ENCODE measurements at regions not wholly inside any gene's neighbourhood (a gene's known extent, or its start where the extent isn't known, plus 50 kb on each side); places are given as distances from the start of the nearest gene placed in this dataset.
"Not testable (repeated sequence)": the region's sequence is repeated elsewhere in the genome, so short reads cannot be mapped to it uniquely, and the experiment has no call there.

- DNase-seq: no peak
These were observed 374.9 kb downstream of the SPRY2 start for GRCh38 chr13:79966059-79966458.

GRCh38 chr13:79946556-79946955 is 394.4 kb downstream of the SPRY2 start:
- no peak for DNase-seq

DNA sequence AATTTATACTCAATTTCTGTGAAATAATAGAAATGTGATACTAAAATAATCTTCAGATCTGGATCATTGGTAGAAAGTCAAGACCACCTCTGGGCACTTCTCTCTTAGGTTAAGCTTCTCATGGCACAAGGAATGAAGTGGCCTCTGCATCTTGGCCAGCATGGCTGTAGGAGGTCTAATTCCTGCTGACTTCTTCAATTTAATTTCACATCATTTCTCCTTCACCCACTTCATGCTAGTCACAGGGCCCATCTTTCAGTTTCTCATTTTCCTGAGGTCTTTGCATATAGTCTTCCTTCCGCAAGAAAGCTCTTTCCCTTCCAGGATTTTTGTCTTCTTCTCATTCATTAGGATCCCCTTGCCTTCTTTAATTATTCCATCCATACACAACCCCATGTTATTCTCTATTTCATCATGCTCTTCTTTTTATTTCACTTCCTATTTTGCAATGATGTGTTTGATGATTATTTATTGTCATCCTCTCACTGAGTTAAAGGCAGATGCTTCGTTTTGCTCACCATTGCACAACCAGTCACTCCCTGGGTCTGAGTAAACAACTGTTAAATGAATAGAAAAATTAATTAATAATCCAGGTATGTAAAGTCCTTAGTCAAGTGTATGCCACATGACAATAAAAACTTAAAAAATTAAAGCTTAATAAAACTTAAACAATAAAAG is 397.4 kb downstream of the SPRY2 start:
- no peak for DNase-seq

GRCh38 chr13:79941752-79942151 is 399.2 kb downstream of the SPRY2 start:
- DNase-seq: no peak

GRCh38 chr13:79939689-79940088 is 401.2 kb downstream of the SPRY2 start:
- DNase-seq: no peak

- DNase-seq: no peak
These were observed 403.1 kb downstream of the SPRY2 start for GRCh38 chr13:79937771-79938216.

GRCh38 chr13:79937311-79937710 is 403.6 kb downstream of the SPRY2 start:
- DNase-seq: no peak

DNA sequence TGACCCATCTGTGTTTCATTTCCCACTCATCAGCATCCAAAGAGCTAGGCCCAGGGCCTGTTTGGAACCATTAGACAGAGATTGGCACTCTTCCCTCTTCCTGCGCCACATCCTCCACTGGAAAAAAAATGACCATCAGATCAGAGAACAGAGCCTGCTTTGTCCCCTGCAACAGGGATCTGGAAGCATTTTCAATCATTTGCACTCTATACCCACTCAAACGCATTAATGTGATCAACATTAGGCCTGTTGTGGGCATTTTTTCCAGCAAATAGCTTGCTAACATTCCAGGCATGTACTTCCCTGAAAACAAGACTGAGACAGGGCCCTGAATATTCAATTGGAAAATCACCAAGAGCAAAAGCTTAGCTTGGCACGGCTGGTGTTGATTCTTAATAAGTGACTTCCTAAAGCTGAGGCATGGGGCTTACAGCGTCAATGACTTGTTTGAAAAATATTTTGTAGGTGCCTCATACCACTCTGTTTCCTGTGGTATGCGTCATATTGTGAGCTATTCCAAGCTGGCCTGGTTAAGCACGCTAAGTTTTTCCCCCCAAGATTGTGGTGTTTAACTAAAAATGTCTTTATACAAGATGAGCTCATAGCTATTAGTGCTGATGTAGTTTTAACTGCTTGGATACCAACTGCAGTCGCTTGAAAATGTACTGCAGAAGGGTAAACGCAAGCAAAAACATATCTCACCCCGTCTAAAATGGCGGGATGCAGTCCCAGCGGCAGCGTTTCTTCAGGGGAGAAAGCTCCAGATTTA is 404.4 kb downstream of the SPRY2 start:
- DNase-seq: peak; percentile 60

- no peak for DNase-seq
These were observed 405.8 kb downstream of the SPRY2 start for GRCh38 chr13:79935121-79935520.

DNA sequence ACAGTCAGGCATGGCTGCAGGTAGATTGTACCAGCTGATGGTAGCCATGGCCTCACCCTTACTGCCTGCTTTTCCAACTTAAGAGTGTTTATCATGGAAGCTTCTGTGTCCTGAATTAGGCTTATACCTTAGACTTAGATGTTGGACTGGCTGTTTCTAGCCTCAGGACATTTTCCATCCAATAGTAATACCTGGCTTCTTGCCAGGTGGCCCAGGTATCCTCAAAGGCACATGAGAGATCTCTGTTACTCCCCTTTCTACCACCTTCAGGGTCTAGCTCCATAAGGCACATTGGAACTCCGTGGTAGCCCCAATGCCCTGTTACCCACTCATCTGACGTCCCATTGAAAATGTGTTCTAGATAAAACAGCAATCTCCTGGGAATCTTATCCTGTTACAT is 407.5 kb downstream of the SPRY2 start:
- DNase-seq: no peak

- no peak for DNase-seq
These were observed 408.4 kb downstream of the SPRY2 start for GRCh38 chr13:79932556-79932955.

DNA sequence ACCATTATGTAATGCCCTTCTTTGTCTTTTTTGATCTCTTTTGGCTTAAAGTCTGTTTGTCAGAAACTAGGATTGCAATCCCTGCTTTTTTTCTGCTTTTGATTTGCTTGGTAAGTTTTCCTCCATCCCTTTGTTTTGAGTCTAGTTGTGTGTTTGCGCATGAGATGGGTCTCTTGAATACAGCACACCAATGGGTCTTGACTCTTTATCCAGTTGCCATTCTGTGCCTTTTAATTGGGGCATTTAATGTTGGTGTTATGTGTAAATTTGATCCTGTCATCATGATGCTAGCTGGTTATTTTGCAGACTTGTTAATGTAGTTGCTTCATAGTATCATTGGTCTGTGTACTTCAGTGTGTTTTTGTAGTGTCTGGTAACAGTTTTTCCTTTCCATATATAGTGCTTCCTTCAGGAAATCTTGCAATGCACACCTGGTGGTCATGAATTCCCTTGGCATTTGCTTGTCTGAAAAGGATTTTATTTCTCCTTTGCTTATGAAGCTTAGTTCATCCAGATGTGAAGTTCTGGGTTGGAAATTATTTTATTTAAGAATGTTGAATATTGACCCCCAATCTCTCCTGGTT is 416.9 kb downstream of the SPRY2 start:
- DNase-seq: not testable (repeated sequence)

DNA sequence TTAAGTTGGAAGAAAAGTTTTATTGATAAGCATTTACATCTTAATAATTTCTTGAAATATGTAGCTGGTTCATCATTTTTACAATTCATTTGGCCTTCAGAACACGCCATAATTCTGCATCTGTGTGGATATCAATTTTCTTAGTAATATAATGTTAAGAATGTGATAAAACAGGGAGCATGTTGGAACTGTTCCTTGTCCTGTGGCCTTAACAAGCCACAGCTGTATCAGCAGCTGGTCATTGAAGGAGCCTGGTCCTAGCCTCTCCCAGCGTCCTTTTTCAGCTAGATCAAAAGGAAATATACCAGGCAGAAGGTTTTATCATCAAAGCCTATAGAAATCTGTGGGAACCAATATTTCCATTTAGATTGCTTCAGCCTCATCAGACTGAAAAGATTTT is 421.8 kb downstream of the SPRY2 start:
- DNase-seq: no peak

DNA sequence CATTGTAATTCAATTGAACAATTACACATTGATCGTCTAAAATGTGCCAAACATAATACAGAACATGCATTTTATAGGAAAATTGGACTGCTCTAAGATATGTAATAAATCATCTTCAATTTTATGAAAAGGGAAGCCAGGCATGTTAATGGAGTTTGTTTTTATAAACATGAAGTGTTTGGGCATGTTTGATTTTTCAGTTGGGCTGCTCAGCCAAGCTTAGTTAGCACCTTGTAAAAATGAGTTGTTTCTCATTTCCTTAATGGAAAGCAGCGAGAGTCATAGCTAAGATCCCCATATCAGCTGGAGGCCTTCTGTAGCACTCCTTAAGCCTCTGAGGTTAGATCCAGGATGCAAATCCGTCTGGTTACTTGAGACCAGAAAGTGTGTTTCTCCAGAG is 422.3 kb downstream of the SPRY2 start:
- no peak for DNase-seq

DNA sequence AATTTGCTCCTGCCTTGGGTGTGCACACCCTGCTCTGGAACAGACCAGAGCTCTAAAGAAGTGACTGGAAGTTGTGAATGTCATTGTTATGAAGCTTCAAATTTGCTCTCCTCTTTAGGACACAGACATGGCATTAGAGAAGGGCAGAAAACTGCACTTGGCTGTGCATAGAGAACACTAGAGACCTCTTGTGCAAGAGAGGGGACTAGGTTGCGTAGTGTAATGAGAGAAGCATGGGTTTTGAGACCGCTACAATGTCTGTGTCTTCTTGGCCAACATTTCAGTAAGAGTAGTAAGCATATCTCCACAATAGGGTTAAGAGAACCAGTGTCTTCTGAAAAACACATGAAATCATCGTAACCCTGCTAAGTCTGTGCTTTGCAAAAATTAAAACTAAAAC is 423.3 kb downstream of the SPRY2 start:
- DNase-seq: no peak

DNA sequence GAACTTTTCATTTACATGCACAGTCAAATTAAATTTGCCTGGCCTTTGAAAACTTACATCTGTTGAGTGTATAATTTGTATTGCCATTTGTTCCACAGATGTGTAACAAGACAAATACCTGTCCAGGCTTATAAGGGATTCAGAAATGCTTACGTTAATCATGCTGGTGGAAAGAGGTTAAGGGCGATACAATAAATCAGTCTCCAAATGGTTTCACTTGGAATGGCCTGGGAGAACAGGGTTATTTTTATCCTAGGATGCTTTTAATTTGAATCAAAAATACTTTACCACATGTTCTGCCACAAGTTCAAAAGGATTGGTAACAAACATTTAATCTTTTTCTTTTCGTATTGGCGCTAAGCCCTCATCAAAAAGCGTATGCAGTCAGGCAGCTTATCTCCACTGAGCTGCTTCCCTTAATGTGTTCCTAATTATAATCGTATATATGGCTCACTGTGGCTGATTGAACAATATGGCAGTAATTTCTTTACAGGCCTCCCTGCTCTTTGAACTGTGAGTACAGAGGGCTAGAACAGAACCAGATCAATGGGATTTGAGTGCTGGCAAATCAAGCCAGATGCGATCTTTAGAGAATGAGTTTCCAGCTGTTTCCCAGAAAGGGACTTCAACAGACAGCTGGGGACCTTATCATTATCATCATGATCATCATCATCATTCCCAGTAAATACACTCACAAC is 425.7 kb downstream of the SPRY2 start:
- no peak for DNase-seq

DNA sequence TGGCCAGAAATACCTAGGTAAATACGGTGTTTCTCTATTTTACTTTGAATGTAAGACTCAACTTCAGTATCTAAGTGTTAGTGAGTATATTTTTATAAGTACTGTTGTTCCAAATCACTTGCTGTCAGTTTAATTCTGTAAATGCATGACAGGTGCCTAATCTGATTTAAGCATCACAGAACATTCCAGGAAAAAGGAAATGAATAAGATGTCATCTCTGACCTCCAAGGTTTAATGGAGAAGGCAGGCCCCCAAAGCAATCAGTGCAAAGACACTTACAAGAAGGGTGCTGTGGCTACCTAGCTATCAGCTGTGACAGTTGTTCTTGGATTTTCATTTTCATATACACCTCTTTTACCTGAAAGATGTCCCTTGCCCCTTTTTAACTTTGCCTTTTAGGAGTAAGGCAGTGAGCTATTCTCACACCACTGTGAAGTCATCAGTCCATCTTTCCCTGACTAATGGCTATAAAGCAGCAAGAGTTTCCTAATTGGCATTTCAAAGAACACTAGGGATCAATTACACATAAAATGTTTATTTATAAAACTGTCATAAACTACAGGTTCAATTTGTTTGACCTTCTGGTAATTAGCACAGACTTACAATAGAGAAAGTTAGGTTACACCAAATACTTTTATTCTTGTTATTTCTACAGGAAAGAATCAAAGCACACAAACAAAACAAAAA is 427.6 kb downstream of the SPRY2 start:
- DNase-seq: no peak

GRCh38 chr13:79912403-79912802 is 428.5 kb downstream of the SPRY2 start:
- no peak for DNase-seq

- no peak for DNase-seq
These were observed 429.9 kb downstream of the SPRY2 start for GRCh38 chr13:79910875-79911540.

DNA sequence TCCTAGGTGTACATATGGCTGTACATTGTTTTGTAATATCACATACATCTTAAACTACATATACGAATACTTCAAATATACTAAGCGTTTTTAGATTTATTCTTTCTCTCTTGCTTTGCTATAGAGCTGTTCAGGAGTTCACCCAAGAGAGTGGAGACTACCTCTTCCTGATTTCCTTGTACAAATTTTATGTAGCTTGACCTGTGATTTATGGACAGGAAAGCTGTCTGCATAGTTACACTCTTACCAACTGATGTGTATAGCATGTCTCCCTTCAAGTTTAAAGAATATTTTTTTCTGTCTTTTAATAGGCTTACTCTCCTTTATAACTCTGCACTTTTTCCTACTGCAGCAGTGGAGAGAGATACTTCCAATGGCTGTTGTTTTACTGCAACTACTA is 428.7 kb downstream of the NDFIP2 start:
- no peak for DNase-seq

DNA sequence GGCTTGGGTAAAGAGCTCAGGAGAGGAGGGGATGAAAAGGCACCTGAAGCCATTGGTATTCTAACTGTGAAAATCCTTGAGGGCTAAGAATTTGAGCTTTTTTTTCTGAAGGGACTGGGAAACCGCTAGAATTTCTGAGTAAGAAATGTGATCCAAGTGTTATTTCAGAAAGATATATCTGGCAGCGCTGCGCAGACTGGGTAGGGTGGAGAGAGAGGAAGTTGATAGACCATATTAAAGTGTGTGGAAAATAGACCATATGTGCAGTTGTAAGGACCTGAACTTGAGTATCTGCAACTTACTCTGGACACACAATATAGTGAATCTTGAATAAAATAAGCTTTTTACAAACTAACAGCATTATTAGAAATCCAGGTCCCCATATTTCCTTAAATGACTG is 427.4 kb downstream of the NDFIP2 start:
- DNase-seq: no peak

GRCh38 chr13:79907527-79907926 is 426.6 kb downstream of the NDFIP2 start:
- DNase-seq: no peak

Measured in right forelimb (tissue), 1 donor.